ENCODE measurements at regions not wholly inside any gene's neighbourhood (a gene's known extent, or its start where the extent isn't known, plus 50 kb on each side); places are given as distances from the start of the nearest gene placed in this dataset.

- no peak for TF ChIP-seq CTCF (IDR thresholded peaks at IDR 0.05; ENCODE audit: extremely low read depth in 1 of 2, insufficient read depth in 1 of 2, low read depth in 1 of 2, low read length in 2 of 2)
- no peak for TF ChIP-seq POLR2A (IDR thresholded peaks at IDR 0.05; ENCODE audit: low read depth, low read length)
- no peak for TF ChIP-seq GATA2 (IDR thresholded peaks at IDR 0.05; ENCODE audit: insufficient read depth, insufficient read length, low read depth, low read length)
- peak; percentile 11 for TF ChIP-seq JUN (IDR thresholded peaks at IDR 0.05; ENCODE audit: borderline replicate concordance, insufficient read depth, insufficient read length, low read depth)
- no peak for TF ChIP-seq POLR2AphosphoS5 (IDR thresholded peaks at IDR 0.05; ENCODE audit: insufficient read depth, low read depth, low read length)
- TF ChIP-seq MAX (IDR thresholded peaks at IDR 0.05; ENCODE audit: insufficient read depth, insufficient read length), result no peak
- TF ChIP-seq MYC (IDR thresholded peaks at IDR 0.05; ENCODE audit: low read depth, low read length), result no peak
- TF ChIP-seq EZH2 (IDR thresholded peaks at IDR 0.05; ENCODE audit: borderline replicate concordance, low read depth, low read length, severe bottlenecking), result no peak
Measured at GRCh38 chr5:159602434-159602833, 272.1 kb upstream of the IL12B start.
